PC-9 (cell line): ENCODE measurements at regions not wholly inside any gene's neighbourhood (a gene's known extent, or its start where the extent isn't known, plus 50 kb on each side); places are given as distances from the start of the nearest gene placed in this dataset.

Source experiments
- BruUV-seq: library from RNA; stranded (reverse); fragments of 400-500 nt; replicated peaks from 2 replicates; lab custom pipeline; 2021; lab: Mats Ljungman, UMichigan
- CTCF ChIA-PET: fragments of 300-600 bp; sonication (Branson Sonifier 250); formaldehyde crosslinking; loops from one replicate; lab custom pipeline; 2022; ENCODE audit warnings: antibody characterized with exemption; lab: Charles Lee
- POLR2A ChIA-PET: fragments of 300-600 bp; sonication (Branson Sonifier 250); formaldehyde crosslinking; loops from one replicate; lab custom pipeline; 2022; ENCODE audit warnings: antibody characterized with exemption; ENCODE audit not compliant: unreplicated experiment; lab: Charles Lee
- DNase-seq, 2 experiments: peaks; one replicate each; pipeline versions ENCODE4 v3.0.0 to v3.0.0-alpha.2; 2015 to 2022; ENCODE audit warnings: mixed read lengths in 1 of 2
- H2AFZ ChIP-seq: fragments of 200-600 bp; sonication (generic); 2 replicates; pipeline ENCODE4 v1.8.1; 2017; ENCODE audit warnings: antibody characterized with exemption
- H3F3A ChIP-seq: fragments of 200-600 bp; sonication (generic); 2 replicates; pipeline ENCODE4 v1.8.1; 2017; ENCODE audit warnings: antibody characterized with exemption, mild to moderate bottlenecking, low read depth; ENCODE audit not compliant: insufficient read depth
- H3K27ac ChIP-seq: fragments of 200-600 bp; sonication (generic); 2 replicates; pipeline ENCODE4 v1.6.1; 2016; ENCODE audit warnings: mixed run types
- H3K27me3 ChIP-seq: fragments of 200-600 bp; sonication (generic); 2 replicates; pipeline ENCODE4 v1.6.1; 2016; ENCODE audit warnings: low read depth, mixed run types; ENCODE audit not compliant: insufficient read depth
- H3K36me3 ChIP-seq: fragments of 200-600 bp; sonication (generic); 2 replicates; pipeline ENCODE4 v1.6.1; 2016; ENCODE audit warnings: low read depth, mixed run types
- H3K4me1 ChIP-seq: fragments of 200-600 bp; sonication (generic); replicated peaks from 2 replicates; pipeline ENCODE4 v1.6.1; 2016; ENCODE audit warnings: mixed run types; ENCODE audit not compliant: insufficient read depth
- H3K4me2 ChIP-seq: fragments of 200-600 bp; sonication (generic); 2 replicates; pipeline ENCODE4 v1.6.1; 2017; ENCODE audit warnings: mixed run types
- H3K4me3 ChIP-seq: fragments of 200-600 bp; sonication (generic); 2 replicates; pipeline ENCODE4 v1.6.1; 2016; ENCODE audit warnings: mixed run types
- H3K79me2 ChIP-seq: fragments of 200-600 bp; sonication (generic); 2 replicates; pipeline ENCODE4 v1.6.1; 2017; ENCODE audit warnings: low read depth, mixed run types
- H3K9me2 ChIP-seq: fragments of 200-600 bp; sonication (generic); 2 replicates; pipeline ENCODE4 v1.8.1; 2017; ENCODE audit warnings: mild to moderate bottlenecking; ENCODE audit not compliant: insufficient read depth
- H3K9me3 ChIP-seq: fragments of 200-600 bp; sonication (generic); 2 replicates; pipeline ENCODE4 v1.8.1; 2016; ENCODE audit warnings: low read depth; ENCODE audit not compliant: insufficient read depth
- H4K20me1 ChIP-seq: fragments of 200-600 bp; sonication (generic); 2 replicates; pipeline ENCODE4 v1.8.1; 2017; ENCODE audit not compliant: insufficient read depth
- CTCF ChIP-seq: fragments of 200-600 bp; sonication (generic); conservative IDR thresholded peaks from 2 replicates; pipeline ENCODE4 v1.6.1; 2017; ENCODE audit warnings: mixed run types, antibody characterized with exemption, mild to moderate bottlenecking, moderate library complexity
- EZH2 ChIP-seq: fragments of 200-600 bp; sonication (generic); IDR thresholded peaks from 2 replicates; pipeline ENCODE4 v1.8.0; 2017; ENCODE audit warnings: antibody characterized with exemption, low read depth
- intact Hi-C: fragments of 100-400 bp; cut with micrococcal nuclease; formaldehyde crosslinking; loops from one replicate; pipeline ENCODE4 v1.10.0; 2022; ENCODE audit not compliant: unreplicated experiment

DNA sequence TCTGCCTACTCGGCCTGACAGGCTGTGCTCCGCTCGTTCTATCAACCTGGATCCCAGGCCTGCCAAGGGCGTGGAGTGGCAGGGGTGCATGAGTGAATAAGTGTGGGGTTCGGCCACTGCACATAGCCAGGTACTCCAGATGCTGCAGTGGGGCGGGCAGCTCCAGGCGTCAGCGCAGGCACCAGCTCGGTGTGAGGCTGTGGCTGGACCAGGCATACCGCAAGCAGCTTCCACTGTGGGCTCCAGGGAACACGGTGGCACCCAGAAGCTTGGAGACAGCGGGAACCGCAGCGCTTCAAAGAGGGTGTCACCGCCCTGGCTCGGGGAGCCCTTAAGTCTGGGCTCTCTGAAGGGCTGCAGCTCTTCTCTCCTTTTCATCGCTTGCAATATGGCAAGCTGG lies 1630.2 kb downstream of the OLFM4 start:
- CTCF ChIA-PET: no interaction called here
- H3F3A ChIP-seq: no peaks in the 10 kb centered on the region
- POLR2A ChIA-PET: no interaction called here

DNA sequence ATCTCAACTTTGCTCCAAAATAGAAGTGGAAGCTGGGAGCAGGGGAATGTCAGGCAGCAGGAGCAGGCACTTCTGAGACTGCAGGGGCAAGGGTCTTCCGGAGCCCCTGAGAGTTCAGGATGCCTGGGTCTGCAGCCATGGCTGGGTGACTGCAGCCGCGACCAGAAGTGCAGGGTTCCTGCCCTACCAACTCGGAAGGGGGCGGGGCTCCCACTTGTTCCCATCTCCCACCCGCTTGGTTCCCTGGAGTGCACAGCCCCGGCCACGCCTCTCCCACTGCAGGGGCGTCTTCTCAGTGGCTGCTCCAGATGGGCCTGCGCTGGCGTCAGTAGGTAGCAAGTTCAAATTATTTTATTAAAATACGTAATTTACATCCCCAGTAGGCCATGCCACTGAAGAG lies 1631.7 kb downstream of the OLFM4 start:
- intact Hi-C loops: no loop called here
- Histone ChIP-seq H3K9me2 (no peaks in the 10 kb centered on the region; the same call in 1 of the 2 replicates), H3K36me3 (no peaks in the 10 kb centered on the region), H2AFZ (no peak overlapping the region), H3K4me1 (no peaks in the 10 kb centered on the region), H3K4me2 (no peak overlapping the region), H3K27me3 (no peaks in the 10 kb centered on the region), H3F3A (no peaks in the 10 kb centered on the region), H4K20me1 (no peaks in the 10 kb centered on the region), H3K79me2 (no peaks in the 10 kb centered on the region), H3K9me3 (no peaks in the 10 kb centered on the region), H3K27ac (no peak overlapping the region), H3K4me3 (no peak overlapping the region)
- ChIA-PET POLR2A (no interaction called here), CTCF (no interaction called here)
- DNase-seq: no peak
- no peak for TF ChIP-seq CTCF
- TF ChIP-seq EZH2: no peak
- no TSS peak for BruUV-seq

More for the DNA sequence above, 1630.2 kb downstream of the OLFM4 start:
- H3K4me2 ChIP-seq: no peak overlapping the region
- H3K36me3 ChIP-seq: no peaks in the 10 kb centered on the region
- H3K9me3 ChIP-seq: no peaks in the 10 kb centered on the region
- no peaks in the 10 kb centered on the region; the same call in 1 of the 2 replicates for H3K9me2 ChIP-seq
- H3K27me3 ChIP-seq: no peaks in the 10 kb centered on the region
- intact Hi-C loops: no loop called here
- no peak for TF ChIP-seq CTCF
- no peak for TF ChIP-seq EZH2
- no peak overlapping the region for H2AFZ ChIP-seq
- no peaks in the 10 kb centered on the region for H3K79me2 ChIP-seq
- no peaks in the 10 kb centered on the region for H3K4me1 ChIP-seq
- H4K20me1 ChIP-seq: no peaks in the 10 kb centered on the region
- DNase-seq: no peak
- H3K27ac ChIP-seq: no peak overlapping the region
- no peak overlapping the region for H3K4me3 ChIP-seq
- no TSS peak for BruUV-seq

GRCh38 chr13:54676526-54677113 lies 1648.0 kb downstream of the OLFM4 start:
- no TSS peak for BruUV-seq
- Histone ChIP-seq H3K4me1 (no peaks in the 10 kb centered on the region), H3K4me2 (no peak overlapping the region), H3K27me3 (no peaks in the 10 kb centered on the region), H3K27ac (no peak overlapping the region), H3K9me2 (no peaks in the 10 kb centered on the region), H3K4me3 (no peak overlapping the region), H3K79me2 (no peaks in the 10 kb centered on the region), H3K9me3 (no peaks in the 10 kb centered on the region), H4K20me1 (no peaks in the 10 kb centered on the region), H3K36me3 (no peaks in the 10 kb centered on the region), H3F3A (no peaks in the 10 kb centered on the region), H2AFZ (no peak overlapping the region)
- CTCF ChIA-PET: no interaction called here
- POLR2A ChIA-PET: no interaction called here
- DNase-seq: no peak
- intact Hi-C loops: no loop called here
- TF ChIP-seq EZH2 (no peak), CTCF (no peak)
